GM18868 (cell line): ENCODE measurements at regions not wholly inside any gene's neighbourhood (a gene's known extent, or its start where the extent isn't known, plus 50 kb on each side); places are given as distances from the start of the nearest gene placed in this dataset.
"Not testable (repeated sequence)": the region's sequence is repeated elsewhere in the genome, so short reads cannot be mapped to it uniquely, and the experiment has no call there.

Experiments
- ATAC-seq: cut with Tn5 transposase; IDR thresholded peaks from one replicate; pipeline ENCODE4 v1.9.1; 2021; ENCODE audit warnings: mild to moderate bottlenecking, moderate library complexity; ENCODE audit not compliant: unreplicated experiment

- ATAC-seq = no peak
Observed at GRCh38 chr6:133786016-133786415, 102.9 kb upstream of the TCF21 start.

- no peak for ATAC-seq
Observed at GRCh38 chr6:133787122-133787521, 101.8 kb upstream of the TCF21 start.

GRCh38 chr6:133787859-133788505 is 100.9 kb upstream of the TCF21 start:
- ATAC-seq = no peak

- ATAC-seq = no peak
Observed at GRCh38 chr6:133788556-133788955, 100.4 kb upstream of the TCF21 start.

DNA sequence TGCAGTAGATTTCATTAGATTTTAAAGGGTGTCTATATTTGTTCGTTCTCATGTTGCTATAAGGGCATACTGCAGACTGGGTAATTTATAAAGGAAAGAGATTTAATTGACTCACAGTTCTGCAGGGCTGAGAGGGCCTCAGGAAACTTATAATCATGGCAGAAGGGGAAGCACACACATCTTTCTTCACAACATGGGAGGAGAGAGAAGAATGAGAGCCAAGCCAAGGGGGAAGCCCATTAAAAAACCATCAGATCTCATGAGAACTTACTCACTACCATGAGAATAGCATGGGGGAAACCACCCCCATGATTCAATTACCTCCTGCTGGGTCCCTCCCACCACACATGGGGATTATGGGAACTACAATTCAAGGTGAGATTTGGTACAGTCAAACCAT is 99.5 kb upstream of the TCF21 start:
- ATAC-seq = not testable (repeated sequence)

GRCh38 chr6:133790756-133791155 is 98.2 kb upstream of the TCF21 start:
- ATAC-seq = not testable (repeated sequence)

GRCh38 chr6:133795051-133795450 is 93.9 kb upstream of the TCF21 start:
- ATAC-seq = not testable (repeated sequence)

GRCh38 chr6:133796235-133796634 is 92.7 kb upstream of the TCF21 start:
- no peak for ATAC-seq

GRCh38 chr6:133799043-133799442 is 89.9 kb upstream of the TCF21 start:
- ATAC-seq = no peak

GRCh38 chr6:133802861-133803260 is 86.1 kb upstream of the TCF21 start:
- ATAC-seq = no peak

DNA sequence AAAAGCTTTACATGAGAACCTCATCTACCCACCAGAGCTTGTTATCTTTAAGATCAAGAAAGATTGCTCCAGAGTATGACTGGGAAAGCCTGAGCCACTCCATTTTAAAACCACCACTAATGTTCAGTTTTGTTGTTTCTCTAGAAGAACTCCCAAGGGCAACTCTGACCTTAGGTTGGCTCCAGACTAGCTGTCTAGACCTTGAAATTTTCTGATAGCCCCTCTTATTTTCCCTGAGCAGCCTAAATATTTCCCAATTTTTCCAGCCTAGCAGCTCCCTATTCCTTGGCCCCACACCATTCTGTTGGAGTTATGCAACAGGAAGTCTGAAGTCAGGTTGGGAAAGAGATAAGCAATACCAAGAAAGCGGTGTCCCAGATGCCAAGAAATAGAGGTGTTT is 84.6 kb upstream of the TCF21 start:
- ATAC-seq = no peak

DNA sequence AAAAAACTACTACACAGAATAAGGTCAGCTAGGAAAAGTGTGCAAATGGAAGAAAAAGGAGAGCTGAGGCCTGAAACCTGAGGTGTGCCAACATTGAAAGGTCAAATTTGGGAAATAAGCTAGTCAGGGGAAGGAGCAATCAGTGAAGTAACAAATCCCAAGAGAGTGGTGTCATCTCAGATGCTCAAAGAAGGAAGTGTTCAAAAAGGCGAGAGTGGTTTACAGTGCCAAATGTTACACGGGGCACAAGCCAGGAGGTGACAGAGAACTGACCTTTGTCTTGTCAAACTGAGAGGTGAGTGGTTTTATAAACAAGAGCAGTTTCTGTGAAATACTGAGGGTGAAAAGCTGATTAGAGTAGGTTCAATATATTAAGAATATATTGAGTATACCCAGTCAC is 83.0 kb upstream of the TCF21 start:
- ATAC-seq = no peak

DNA sequence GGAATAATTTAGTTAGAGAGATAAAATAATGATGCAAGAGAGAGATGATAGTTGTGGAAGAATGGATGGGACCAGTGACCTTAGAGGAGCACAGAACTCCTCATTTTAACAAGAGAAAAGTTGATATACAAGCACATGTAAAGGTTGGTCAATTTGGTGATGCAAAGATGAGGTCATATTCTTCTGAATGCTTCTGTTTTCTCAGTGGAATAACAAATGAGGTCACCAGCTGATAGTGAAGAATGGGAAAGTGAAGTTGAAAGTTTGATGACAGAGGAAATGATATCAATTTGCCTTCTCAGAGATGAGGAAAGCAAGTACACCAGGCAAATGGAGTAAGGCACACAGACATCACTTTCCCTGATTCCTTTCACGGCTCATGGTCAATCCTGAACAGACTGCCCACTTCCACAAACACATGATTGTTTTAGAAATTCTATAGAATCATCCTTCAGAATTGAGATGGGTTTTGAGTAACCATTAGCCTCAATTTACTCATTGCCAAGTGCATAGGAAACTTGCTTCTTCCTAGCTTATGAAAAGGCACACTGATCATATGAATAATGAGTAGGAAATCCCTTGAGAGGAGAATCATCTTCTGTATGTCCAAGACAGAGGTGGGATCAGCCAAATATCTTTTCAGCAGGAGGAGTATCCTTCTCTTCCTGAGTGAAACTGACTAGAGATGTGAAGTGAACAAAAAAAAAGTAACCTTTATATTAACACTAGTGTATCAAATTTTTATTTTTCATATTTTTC is 82.4 kb upstream of the TCF21 start:
- ATAC-seq = no peak

DNA sequence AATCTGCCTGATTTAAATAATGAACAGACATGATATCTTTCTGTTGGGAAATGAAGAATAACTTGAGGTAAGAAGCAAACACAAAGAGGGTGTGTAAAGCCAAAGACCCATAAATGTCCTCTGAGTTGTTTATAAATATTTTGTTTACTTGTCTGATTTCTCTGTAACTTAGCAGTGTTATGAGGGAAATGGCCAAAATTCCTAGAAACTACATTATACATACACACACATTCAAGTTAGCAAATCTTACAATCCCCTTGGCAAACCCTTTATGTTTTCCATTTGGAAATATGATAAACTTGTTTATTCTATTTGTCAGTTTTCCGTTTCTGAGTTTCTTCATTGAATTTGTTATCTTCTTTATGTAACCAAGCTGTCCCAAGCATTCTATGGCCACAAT is 81.4 kb upstream of the TCF21 start:
- no peak for ATAC-seq

- no peak for ATAC-seq
Observed at GRCh38 chr6:133809406-133809805, 79.5 kb upstream of the TCF21 start.

DNA sequence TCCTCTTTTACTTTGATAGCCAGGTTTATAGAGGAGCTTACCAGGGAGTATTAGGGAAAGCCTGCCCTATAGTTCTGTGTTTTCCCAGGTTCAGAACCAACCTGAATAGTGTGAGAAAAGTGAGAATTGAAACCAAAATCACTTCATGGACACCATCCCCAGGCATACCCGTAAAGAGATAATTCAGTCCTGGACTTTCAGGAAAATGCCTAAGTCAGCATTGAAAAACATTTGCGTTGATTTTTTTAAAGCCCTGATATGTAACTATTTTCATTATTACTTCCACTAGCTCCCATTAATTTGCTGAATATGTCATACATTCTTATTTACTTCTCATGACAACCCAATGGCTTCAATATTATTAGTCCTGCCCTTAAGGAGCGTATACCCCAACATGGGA is 77.4 kb upstream of the TCF21 start:
- no peak for ATAC-seq

- not testable (repeated sequence) for ATAC-seq
Observed at GRCh38 chr6:133812446-133812845, 76.5 kb upstream of the TCF21 start.

GRCh38 chr6:133814238-133814637 is 74.7 kb upstream of the TCF21 start:
- no peak for ATAC-seq

DNA sequence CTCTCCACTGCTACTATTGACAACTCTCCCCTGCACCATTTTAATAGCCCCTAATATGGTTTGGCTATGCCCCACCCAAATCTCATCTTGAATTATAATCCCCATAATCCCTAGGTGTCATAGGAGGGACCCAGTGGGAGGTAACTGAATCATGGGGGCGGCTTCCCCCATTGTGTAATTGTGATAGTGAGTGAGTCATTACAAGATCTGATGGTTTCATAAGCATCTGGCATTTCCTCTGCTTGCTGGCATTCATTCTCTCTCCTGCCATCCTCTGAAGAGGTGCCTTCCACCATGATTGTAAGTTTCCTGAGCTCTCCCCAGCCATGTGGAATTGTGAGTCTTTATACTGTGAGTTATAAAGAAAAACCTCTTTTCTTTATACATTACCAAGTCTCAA is 74.1 kb upstream of the TCF21 start:
- ATAC-seq = no peak

GRCh38 chr6:133815313-133815712 is 73.6 kb upstream of the TCF21 start:
- ATAC-seq = no peak

GRCh38 chr6:133816171-133816570 is 72.7 kb upstream of the TCF21 start:
- no peak for ATAC-seq

DNA sequence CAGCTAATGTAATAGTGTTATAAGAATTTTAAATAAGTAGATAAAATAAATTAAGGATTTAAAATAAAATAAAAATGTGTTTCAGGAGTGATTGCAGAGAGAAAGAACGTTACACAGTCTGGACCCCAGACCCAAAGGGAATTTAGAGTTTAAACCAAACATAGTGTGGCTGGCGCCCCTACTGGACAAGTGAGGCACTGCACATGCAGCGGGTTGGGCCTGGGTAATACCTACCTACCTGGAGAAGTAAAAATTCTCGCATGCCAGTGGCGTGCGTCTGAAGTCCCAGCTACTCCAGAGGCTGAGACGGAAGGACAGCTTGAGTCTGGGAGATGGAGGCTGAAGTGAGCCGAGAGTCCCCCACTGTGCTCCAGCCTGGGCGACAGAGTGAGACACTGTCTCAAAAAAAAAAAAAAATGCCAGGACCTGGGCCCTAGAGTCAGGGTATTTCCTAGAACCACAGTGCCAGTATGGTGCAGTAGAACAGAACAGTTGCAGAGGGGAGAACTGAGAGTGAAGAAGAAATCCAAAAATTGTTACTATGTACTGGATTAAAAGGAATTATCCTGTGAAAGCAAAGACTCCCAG is 71.4 kb upstream of the TCF21 start:
- peak; percentile 67 for ATAC-seq
